SK-N-SH (cell line): ENCODE measurements at regions not wholly inside any gene's neighbourhood (a gene's known extent, or its start where the extent isn't known, plus 50 kb on each side); places are given as distances from the start of the nearest gene placed in this dataset.

Experiments
- CTCF ChIA-PET: fragments of 300-600, 350-600 bp; formaldehyde crosslinking; extraction: SDS; loops from one replicate; lab custom pipeline; 2021; lab: Yijun Ruan, JAX
- POLR2A ChIA-PET: fragments of 350-600 bp; sonication (Branson Sonifier 250); formaldehyde crosslinking; extraction: SDS; loops from one replicate; lab custom pipeline; 2020; ENCODE audit warnings: antibody characterized with exemption, inconsistent platforms; lab: Yijun Ruan, JAX
- DNase-seq: peaks from one replicate; pipeline ENCODE4 v3.0.0; 2012
- H2AFZ ChIP-seq: fragments of 200-600 bp; sonication (generic); 2 replicates; pipeline ENCODE4 v1.8.1; 2016; ENCODE audit warnings: antibody characterized with exemption, mild to moderate bottlenecking, low read depth
- H3F3A ChIP-seq: fragments of 200-600 bp; sonication (generic); replicated peaks from 2 replicates; pipeline ENCODE3; 2016; ENCODE audit warnings: antibody characterized with exemption, mild to moderate bottlenecking; ENCODE audit not compliant: insufficient read depth
- H3K27ac ChIP-seq, 2 experiments: fragments of 200-500 bp in 1 of 2; fragments of 200-600 bp in 1 of 2; sonication (Bioruptor generic) in 1 of 2; sonication (generic), shearing (Covaris generic) in 1 of 2; 2 replicates each; pipeline versions ENCODE4 v1.5.1 to v1.6.1; 2014 to 2016; ENCODE audit warnings: low read depth in 2 of 2, inconsistent platforms in 1 of 2, low read length in 1 of 2, mild to moderate bottlenecking in 1 of 2, mixed read lengths in 1 of 2
- H3K27me3 ChIP-seq: fragments of 200-600 bp; sonication (generic), shearing (Covaris generic); 2 replicates; pipeline ENCODE4 v1.6.1; 2016; ENCODE audit warnings: mixed run types; ENCODE audit not compliant: insufficient read depth
- H3K36me3 ChIP-seq, 2 experiments: fragments of 200-500 bp in 1 of 2; fragments of 200-600 bp in 1 of 2; sonication (Bioruptor generic) in 1 of 2; sonication (generic) in 1 of 2; replicated peaks in 1 of 2; 2 replicates each; pipeline versions ENCODE3 to v1.5.1; 2014 to 2016; ENCODE audit warnings: low read length in 1 of 2, mild to moderate bottlenecking in 1 of 2; ENCODE audit not compliant: insufficient read depth in 2 of 2, control insufficient read depth in 1 of 2
- H3K4me1 ChIP-seq, 2 experiments: fragments of 200-500 bp in 1 of 2; fragments of 200-600 bp in 1 of 2; sonication (Bioruptor generic) in 1 of 2; sonication (generic), shearing (Covaris generic) in 1 of 2; 2 replicates each; pipeline versions ENCODE4 v1.5.1 to v1.6.1; 2014 to 2016; ENCODE audit warnings: low read depth in 1 of 2, low read length in 1 of 2, mixed run types in 1 of 2; ENCODE audit not compliant: insufficient read depth in 2 of 2, control insufficient read depth in 1 of 2
- H3K4me2 ChIP-seq: fragments of 200-600 bp; sonication (generic), shearing (Covaris generic); 2 replicates; pipeline ENCODE4 v1.6.1; 2017; ENCODE audit warnings: mixed run types
- H3K4me3 ChIP-seq, 2 experiments: fragments of 200-500 bp in 1 of 2; fragments of 200-600 bp in 1 of 2; sonication (Bioruptor generic) in 1 of 2; sonication (generic), shearing (Covaris generic) in 1 of 2; 2 replicates each; pipeline versions ENCODE4 v1.5.1 to v1.8.1; 2014 to 2016; ENCODE audit warnings: low read depth in 2 of 2, inconsistent platforms in 1 of 2, low read length in 1 of 2, mild to moderate bottlenecking in 1 of 2, mixed read lengths in 1 of 2, moderate library complexity in 1 of 2
- H3K79me2 ChIP-seq: fragments of 200-600 bp; sonication (generic); 2 replicates; pipeline ENCODE4 v1.8.1; 2017; ENCODE audit warnings: mild to moderate bottlenecking; ENCODE audit not compliant: insufficient read depth
- H3K9ac ChIP-seq: fragments of 200-600 bp; sonication (generic); 2 replicates; pipeline ENCODE4 v1.6.1; 2017; ENCODE audit warnings: mixed run types
- H3K9me2 ChIP-seq: fragments of 200-600 bp; sonication (generic); 2 replicates; pipeline ENCODE4 v1.6.1; 2017; ENCODE audit warnings: mixed run types
- H3K9me3 ChIP-seq: fragments of 200-600 bp; sonication (generic); 2 replicates; pipeline ENCODE4 v1.6.1; 2017; ENCODE audit warnings: mixed run types, mild to moderate bottlenecking, moderate library complexity
- H4K20me1 ChIP-seq: fragments of 200-600 bp; sonication (generic); 2 replicates; pipeline ENCODE4 v1.6.1; 2017; ENCODE audit warnings: mild to moderate bottlenecking, mixed run types; ENCODE audit not compliant: insufficient read depth
- CHD2 ChIP-seq: fragments of 150-350 bp; IDR thresholded peaks from 2 replicates; pipeline ENCODE4 v1.6.1; 2018; ENCODE audit warnings: low read length; ENCODE audit not compliant: partially characterized antibody
- CTCF ChIP-seq: fragments of 200-600 bp; sonication (generic); IDR thresholded peaks from 2 replicates; pipeline ENCODE4 v1.6.1; 2017; ENCODE audit warnings: antibody characterized with exemption, mild to moderate bottlenecking, moderate library complexity
- ELF1 ChIP-seq: IDR thresholded peaks from 2 replicates; pipeline ENCODE4 v1.4.0; 2012
- EZH2phosphoT487 ChIP-seq: fragments of 200-600 bp; sonication (generic); IDR thresholded peaks from 2 replicates; pipeline ENCODE4 v1.6.1; 2017; ENCODE audit warnings: low read depth, mixed run types, mild to moderate bottlenecking, antibody characterized with exemption, moderate library complexity, borderline replicate concordance
- FOSL2 ChIP-seq: IDR thresholded peaks from 2 replicates; pipeline ENCODE4 v1.4.0; 2012; ENCODE audit warnings: low read depth, mild to moderate bottlenecking, moderate library complexity, borderline replicate concordance
- FOXM1 ChIP-seq: IDR thresholded peaks from 2 replicates; pipeline ENCODE4 v1.4.0; 2012; ENCODE audit warnings: low read depth, mild to moderate bottlenecking
- IRF3 ChIP-seq: fragments of 150-350 bp; IDR thresholded peaks from 2 replicates; pipeline ENCODE4 v1.6.1; 2016; ENCODE audit warnings: mild to moderate bottlenecking, low read depth, low read length
- JUND ChIP-seq: IDR thresholded peaks from 2 replicates; pipeline ENCODE4 v1.4.0; 2012
- MEF2A ChIP-seq: IDR thresholded peaks from 2 replicates; pipeline ENCODE4 v1.4.0; 2012; ENCODE audit warnings: low read depth, borderline replicate concordance
- MXI1 ChIP-seq: IDR thresholded peaks from 2 replicates; pipeline ENCODE4 v1.6.1; 2012; ENCODE audit warnings: mild to moderate bottlenecking, low read depth, low read length, improper control_type of control experiment
- NFIC ChIP-seq: IDR thresholded peaks from 2 replicates; pipeline ENCODE4 v1.4.0; 2012; ENCODE audit warnings: borderline replicate concordance
- NRF1 ChIP-seq: IDR thresholded peaks from 2 replicates; pipeline ENCODE4 v1.6.1; 2012; ENCODE audit warnings: low read depth, mild to moderate bottlenecking, low read length
- RAD21 ChIP-seq: IDR thresholded peaks from 2 replicates; pipeline ENCODE4 v1.6.1; 2012; ENCODE audit warnings: mild to moderate bottlenecking, low read length
- RXRA ChIP-seq: IDR thresholded peaks from 2 replicates; pipeline ENCODE4 v1.4.0; 2012; ENCODE audit warnings: low read depth, mild to moderate bottlenecking, borderline replicate concordance
- TAF1 ChIP-seq: IDR thresholded peaks from 2 replicates; pipeline ENCODE4 v1.6.1; 2012; ENCODE audit warnings: low read depth, mild to moderate bottlenecking, low read length, moderate library complexity, borderline replicate concordance
- TEAD4 ChIP-seq: IDR thresholded peaks from 2 replicates; pipeline ENCODE4 v1.4.0; 2012; ENCODE audit warnings: mild to moderate bottlenecking, borderline replicate concordance; ENCODE audit not compliant: insufficient read depth
- YY1 ChIP-seq: IDR thresholded peaks from 2 replicates; pipeline ENCODE4 v1.4.0; 2012; ENCODE audit warnings: low read depth, mild to moderate bottlenecking
- WGBS: methylation state at CpG from one replicate; pipeline ENCODE4 v1.1.6; 2017; ENCODE audit warnings: low lambda C conversion rate; 5-methylcytosine and 5-hydroxymethylcytosine counted together
- small RNA-seq, 7 experiments: library from RNA; depleted of rRNA; stranded (forward); fragments of <200 nt; gene quantifications; one replicate each; pipeline ENCODE3, GENCODE V24; 2012

GRCh38 chr4:114547340-114548134, 51.1 kb upstream of the UGT8 start:
- 0% methylated on average over 2 of the region's 2 CpGs for WGBS
- ChIA-PET CTCF (no interaction called here), POLR2A (no interaction called here)
- Histone ChIP-seq H3K27me3 (no peaks in the 10 kb centered on the region), H4K20me1 (no peaks in the 10 kb centered on the region), H3K9me2 (no peaks in the 10 kb centered on the region), H3K9me3 (no peaks in the 10 kb centered on the region), H3K79me2 (no peaks in the 10 kb centered on the region), H3K4me1 (no peaks in the 10 kb centered on the region), H3F3A (no peaks in the 10 kb centered on the region), H2AFZ (no peak overlapping the region), H3K4me2 (no peak overlapping the region), H3K27ac (no peak overlapping the region), H3K9ac (no peak overlapping the region), H3K4me3 (no peak overlapping the region), H3K36me3 (no peaks in the 10 kb centered on the region)
- no peak for DNase-seq
- TF ChIP-seq ELF1 (no peak), FOXM1 (no peak), RXRA (no peak), CTCF (no peak), NFIC (no peak), YY1 (no peak), TAF1 (no peak), JUND (no peak), CHD2 (no peak), IRF3 (no peak), MXI1 (no peak), RAD21 (no peak), TEAD4 (no peak), NRF1 (no peak), EZH2phosphoT487 (no peak), FOSL2 (no peak), MEF2A (no peak)

Small RNAs in the stretch of these regions (small RNA-seq; reads per million reads assigned to genes)
- gene AC093815.1, result 0 reads per million in 7 experiments
